ENCODE measurements at regions not wholly inside any gene's neighbourhood (a gene's known extent, or its start where the extent isn't known, plus 50 kb on each side); places are given as distances from the start of the nearest gene placed in this dataset.
"Not testable (repeated sequence)": the region's sequence is repeated elsewhere in the genome, so short reads cannot be mapped to it uniquely, and the experiment has no call there.

DNA sequence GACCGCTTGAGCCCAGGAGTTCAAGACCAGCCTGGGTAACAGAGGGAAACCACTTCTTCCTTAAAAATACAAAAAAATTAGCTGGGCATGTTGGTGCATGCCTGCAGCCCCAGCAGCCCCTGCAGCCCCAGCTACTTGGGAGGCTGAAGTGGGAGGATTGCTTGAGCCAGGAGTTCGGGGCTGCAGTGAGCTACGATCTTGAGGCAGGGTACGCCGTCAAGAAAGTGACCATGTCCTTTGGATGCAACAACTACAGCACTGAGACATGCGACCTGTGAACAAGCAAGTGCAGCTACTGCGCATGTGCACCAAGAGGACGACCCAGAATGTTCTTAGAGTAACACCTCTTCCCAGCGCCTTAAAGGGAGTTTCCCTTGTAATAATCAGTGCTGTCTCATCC is 66.6 kb upstream of the ZNF479 start:
- no peak for DNase-seq (ENCODE audit: low spot score)

DNA sequence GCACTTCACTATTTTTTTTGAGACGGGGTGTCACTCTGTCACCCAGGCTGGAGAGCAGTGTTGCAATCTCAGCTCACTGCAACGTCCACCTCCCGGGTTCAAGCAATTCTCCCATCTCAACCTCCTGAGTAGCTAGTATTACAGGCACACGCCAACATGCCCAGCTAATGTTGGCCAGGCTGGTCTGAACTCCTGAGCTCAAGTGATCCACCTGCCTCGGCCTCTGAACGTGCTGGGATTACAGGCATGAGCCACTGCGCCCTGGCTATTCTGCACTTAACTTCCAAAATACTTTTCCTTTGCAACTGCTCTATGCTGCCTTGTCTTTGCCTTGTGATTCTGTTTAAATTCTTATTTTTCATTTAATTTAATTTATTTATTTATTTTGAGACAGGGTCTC is 67.0 kb upstream of the ZNF479 start:
- no peak for DNase-seq (ENCODE audit: low spot score)

DNA sequence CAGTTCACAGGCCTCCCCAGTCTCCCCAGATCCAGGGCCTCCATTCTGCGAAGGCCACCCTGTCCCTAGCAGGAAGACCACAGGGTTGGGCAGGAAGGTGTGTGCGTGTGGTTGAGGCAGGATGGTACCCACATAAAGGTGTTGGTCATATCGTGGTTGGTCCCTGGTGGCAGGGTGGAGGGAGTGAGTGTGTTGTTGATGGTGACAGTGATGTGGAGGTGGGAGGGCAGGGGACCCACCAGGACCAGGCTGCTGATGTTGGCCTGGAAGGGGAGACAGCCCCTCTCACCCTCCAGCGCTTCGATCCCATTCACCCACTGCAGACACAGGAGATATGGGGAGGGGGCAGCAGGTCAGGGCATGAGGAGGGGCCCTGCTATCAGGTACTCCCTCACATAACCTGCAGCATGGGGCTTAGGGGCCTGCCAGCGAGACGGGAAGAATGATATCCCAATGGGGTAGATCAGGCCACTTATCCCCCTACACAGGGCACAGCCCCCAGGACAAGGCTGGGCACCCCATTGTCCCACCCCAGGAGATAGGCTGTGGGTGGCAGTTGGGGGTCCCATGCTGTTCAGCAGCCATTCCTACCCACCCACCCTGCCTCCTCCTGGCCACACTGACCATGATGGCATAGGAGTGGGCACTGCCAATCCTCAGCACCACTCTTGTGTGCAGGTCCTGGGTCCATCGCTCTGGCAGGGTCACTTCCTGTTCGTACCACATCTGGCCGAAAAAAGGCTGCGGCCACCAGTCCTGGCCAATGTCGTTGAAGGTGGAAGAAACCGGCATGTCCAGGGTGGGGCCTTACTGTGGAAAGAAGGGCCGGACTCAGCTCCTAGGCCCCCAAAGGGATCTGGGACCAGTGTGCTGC is 69.0 kb upstream of the ZNF479 start:
- no peak for DNase-seq (ENCODE audit: low spot score)

DNA sequence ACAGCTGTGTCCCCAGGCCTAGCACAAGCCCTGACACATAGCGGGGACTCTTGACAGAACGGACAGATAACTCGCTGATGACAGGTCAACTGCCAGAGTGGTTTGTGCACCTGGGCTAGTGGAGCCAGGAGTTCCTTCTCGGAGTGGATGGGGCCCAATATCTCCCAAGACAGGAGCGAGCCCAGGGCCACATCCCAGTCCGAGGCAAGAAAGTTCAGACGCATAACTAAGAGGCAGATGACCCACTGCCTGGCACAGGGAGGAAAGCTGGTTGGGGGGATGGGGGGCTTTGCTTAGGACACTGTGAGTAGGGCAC is 69.6 kb upstream of the ZNF479 start:
- DNase-seq (ENCODE audit: low spot score), result no peak

DNA sequence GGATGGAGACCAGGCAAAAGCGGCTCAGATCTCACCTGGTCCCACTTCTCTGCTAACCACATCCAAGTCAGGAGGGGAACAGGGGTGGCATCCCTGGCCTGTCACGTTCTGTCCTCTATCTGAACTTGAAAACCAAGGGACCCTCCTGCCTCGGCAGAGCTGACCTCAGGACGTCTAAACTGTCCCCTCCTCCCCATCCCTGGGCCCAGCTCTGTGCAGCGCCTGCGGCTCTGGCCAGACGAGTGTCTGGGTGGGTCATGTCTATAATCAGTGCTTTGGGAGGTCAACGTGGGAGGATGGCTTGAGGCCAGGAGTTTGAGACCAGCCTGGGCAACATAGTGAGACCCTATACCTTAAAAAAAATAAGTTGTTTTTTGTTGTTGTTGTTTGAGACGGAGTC is 70.0 kb upstream of the ZNF479 start:
- DNase-seq (ENCODE audit: low spot score), result no peak

DNA sequence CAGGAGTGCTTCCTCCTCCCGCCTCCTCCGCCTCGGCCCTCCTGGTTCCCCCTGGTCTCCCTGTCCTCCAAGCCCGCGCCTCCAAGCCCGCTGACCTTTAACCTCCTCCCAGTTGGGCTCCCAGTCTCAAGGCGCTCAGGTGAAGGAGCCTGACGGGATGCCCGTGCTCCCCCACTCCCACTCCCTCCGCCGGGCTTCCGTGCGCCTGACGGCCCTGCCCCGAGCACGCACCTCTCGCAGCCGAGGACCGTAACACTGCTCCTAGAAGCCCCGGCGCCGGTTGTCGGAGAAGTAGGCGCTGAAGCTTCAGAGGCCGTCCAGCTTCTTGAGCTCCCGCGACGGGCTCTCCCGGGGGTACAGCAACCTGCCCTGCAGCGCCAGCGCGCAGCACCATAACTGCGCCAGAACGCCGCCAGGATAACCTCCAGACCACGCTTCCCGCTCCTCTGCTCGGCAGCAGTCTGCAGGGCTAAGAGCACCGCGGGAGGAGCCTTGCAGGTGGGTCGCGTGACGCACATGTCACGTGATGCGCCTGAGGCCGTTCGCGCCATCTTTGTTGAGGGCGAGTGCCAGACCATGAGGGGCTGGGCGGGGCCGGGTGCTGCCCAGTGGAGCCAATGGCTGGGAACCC is 71.0 kb upstream of the ZNF479 start:
- no peak for DNase-seq (ENCODE audit: low spot score)

DNA sequence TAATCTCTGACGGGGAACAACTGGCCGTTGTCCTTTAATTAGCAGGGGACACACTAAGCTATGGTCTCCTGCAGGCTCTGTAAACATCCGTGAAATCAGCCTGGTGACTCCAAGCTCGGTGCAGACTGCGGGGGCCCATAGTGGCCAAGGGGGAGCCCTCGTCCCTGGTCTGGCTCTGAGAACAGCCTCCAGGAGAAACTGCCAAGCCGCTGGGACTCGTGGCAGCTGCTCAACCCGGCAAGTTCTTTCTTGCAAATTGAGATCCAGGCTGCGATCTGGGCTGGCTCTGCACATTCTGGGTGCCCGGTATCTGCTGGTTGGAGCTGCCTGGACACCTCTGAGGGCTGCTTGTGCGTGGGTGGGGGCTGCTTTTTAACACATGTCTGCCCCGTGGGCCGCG is 71.6 kb upstream of the ZNF479 start:
- not testable (repeated sequence) for DNase-seq (ENCODE audit: low spot score)

DNA sequence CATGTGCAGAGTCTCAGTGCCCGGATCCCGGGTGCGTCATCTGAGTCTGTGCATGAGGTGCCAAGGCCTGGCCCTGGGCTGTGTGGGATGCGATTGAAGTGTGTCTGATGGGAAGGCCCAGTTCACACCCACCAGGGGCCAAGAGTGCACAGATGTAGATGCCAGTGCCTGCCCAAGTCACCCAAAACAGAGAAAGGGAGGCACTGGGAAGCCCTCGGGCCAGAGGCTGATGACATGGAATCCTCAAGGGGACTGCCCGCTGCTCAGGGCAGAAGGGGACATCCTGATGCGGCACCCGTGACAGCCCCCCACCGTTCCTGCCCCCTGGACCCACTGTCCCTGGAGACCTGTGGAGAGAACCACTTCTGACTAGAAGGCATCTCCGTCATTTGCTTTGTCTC is 72.2 kb upstream of the ZNF479 start:
- DNase-seq (ENCODE audit: low spot score), result no peak

DNA sequence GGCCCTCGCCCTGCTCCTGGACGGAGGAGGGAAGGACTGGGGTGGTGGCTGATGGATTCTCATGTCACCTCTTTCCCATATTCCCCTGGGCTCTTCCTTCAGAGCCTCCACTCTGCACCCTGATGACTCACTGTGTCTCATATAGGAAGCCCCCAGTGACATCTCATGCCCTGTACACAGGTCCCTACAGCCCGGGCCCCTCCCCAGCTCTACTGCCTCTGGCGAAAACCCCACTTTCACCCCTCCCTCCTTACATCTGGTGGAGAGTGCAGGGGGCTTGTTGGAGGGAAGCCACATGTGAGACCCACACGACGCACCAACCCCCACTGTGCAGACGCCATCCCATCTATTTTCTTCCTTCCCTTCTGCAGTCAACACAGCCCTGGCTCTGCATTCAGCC is 72.8 kb upstream of the ZNF479 start:
- DNase-seq (ENCODE audit: low spot score), result no peak

DNA sequence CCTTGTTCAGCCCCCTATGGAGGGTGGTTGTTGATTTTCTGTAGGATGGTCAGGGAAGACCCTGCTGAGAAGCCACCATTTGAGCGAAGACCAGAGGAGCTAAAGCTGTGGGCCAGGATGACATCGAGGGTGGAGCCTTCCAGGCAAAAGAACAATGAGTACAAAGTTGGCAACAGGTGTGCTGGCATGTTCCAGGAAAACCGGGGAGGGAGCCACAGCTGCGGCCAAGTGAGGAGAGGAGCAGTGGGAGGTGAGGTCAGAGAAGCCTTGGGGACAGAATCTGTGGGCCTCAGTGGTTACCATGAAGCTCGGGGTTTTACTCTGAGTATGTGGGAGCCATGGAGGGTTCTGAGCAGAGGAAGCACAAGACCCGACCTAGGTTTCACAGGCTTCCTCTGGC is 75.6 kb upstream of the ZNF479 start:
- no peak for DNase-seq (ENCODE audit: low spot score)

DNA sequence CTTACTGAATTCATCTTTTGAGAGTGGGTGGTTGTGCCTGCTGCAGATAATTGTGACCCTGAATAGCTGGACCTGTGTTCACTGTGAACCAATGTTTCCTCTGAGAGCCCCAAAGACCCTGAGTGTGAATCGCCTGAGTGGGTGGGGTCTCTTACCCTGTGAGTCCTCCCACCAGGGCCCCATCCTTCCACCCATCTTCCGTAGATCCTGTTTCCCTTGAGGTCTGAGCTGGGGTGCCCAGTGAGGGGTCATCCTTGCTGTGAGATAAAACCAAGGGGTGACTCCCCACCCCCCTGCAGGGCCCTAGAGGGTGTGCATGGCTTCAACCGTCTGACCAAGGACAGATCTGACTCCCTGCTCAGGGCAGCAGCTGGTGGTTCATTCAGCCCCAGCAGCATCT is 78.0 kb upstream of the ZNF479 start:
- no peak for DNase-seq (ENCODE audit: low spot score)

DNA sequence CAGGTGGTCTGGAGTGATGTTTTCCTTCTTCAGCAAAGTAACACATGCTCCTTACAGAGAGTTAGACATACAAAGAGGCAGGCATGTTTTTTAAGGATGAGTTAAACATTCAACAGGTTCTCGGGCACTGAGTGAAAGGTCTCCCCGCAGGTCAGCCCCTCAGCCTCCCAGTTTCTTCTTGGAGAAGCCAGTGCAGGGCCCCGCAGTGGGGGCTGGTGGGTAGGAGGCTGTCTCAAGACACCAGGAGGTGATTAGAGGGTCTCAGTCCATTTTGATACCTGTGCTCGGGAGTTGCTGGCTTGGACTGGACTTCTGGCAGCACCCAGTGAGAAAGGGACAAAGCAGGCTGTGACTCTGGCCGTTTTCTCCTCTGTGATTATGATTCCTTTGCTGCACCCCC is 78.6 kb upstream of the ZNF479 start:
- DNase-seq (ENCODE audit: low spot score), result no peak

DNA sequence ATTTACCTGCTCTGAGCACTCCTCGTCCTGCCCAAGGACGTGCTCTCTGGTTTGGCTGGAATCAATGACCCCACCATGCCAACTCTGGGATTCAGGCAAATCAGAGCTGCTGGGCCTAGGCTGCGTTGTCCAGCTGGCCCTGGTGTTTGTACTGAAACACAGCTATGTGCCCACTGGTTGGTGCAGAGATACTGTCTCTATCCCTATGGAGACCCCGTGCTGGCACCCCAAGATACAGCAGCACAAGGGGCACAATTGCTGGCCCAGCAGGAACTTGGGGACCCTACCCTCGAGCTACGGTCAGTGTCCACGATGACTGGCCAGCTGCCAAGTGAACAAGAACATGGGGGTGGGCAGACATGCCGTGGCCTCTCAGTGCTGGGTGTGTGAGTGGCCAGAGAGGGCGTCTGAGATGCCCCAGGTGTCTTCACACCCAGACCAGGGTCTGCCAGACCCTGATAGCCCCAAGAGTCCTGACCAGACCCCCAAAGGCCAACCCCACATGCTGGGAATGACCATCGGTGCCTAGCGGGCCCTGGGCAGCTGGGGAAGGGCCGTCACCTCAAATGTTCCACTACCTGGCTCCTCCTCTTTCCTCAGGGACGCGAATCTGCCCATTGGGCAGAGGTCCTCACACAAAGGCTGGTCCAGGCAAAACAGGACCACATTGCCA is 79.3 kb upstream of the ZNF479 start:
- no peak for DNase-seq (ENCODE audit: low spot score)

DNA sequence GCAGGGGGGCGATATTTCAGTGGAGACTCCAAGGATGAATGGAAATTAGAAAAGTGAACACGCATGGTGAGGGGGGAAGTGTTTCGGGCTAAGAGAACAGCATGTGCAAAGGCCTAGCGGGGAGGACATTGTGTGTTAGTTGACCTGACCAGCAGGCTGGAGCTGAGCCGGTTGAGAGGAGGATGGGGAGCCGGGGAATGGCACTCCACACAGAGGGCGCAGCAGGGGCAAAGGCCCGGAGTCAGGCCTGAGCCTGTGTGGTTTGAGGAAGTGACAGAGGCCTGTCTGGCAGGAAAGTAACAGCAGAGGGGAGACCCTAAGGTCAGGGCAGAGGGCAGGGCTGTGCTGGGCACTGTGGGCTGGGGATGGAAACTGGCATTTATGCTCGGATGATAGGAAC is 83.2 kb upstream of the ZNF479 start:
- DNase-seq (ENCODE audit: low spot score), result no peak

DNA sequence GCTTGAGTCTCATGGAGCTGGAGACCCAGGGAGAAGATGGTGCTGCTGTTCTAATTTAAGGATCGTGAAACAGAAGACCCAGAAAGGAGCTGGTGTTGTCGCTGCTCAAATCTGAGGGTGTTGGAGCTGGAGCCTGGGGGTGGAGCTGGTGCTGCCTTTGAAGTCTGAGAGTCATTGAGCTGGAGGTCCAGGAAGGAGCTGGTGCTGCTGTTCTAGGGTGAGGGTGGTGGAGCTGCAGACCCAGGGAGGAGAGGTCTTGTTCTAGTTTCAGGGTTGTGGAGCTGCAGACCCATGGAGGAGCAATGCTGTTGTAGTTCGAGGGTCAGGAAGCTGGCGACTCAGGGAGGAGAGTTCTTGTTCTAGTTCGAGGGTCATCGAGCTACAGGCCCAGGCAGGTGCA is 84.1 kb upstream of the ZNF479 start:
- DNase-seq (ENCODE audit: low spot score), result no peak

DNA sequence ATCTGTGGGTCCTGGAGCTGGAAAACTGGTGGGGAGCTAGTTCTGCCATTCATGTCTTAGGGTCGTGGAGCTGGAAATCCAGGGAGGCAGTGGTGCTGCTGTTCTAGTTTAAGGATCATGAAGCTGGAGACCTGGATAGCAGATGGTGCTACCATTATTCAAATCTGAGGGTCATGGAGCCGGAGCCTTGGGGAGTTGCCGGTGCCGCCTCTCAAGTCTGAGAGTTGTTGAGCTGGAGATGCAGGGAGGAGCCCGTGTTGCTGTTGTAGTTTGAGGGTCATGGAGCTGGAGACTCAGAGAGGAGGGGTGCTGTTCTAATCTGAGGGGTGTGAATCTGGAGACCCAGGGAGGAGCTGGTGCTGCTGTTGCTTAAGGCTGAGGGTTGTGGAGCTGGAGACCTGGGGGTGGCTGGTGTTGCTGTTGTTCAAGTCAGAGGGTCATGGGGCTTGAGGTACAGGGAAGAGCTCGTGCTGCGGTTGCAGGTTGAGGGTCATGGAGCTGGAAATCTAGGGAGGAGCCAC is 86.0 kb upstream of the ZNF479 start:
- DNase-seq (ENCODE audit: low spot score), result no peak

DNA sequence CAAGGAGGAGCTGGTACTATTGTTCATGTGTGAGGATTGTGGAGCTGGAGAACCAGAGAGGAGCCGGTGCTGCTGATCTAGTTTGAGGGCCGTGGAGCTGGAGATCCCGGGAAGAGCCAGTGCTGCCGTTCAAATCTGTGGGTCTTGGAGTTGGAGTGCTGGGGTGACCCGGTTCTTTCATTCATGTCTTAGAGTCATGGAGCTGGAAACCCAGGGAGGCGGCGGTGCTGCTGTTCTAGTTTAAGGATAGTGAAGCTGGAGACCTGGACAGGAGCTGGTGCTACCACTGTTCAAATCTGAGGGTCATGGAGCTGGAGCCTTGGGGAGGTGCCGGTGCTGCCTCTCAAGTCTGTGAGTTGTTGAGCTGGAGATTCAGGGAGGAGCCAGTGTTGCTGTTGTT is 88.5 kb upstream of the ZNF479 start:
- DNase-seq (ENCODE audit: low spot score), result no peak

DNA sequence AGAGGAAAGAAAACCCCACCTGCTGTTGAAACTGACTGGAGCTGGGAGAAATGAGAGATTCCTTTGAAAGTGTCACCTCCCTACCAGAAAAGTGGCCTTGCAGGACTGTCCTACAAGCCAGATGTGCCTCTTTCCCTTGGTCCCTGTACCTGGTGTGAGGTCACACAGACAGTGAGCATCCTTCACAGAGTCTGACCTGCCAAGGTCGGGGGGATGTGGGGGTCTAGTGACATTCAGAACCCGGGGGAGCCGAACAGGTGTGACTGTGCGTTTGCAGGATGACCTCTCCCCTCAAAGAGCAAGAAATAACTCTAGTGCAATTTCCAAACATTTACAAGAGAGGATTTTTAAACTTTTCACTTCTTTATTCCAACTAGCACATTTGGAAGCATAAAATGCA is 93.4 kb upstream of the ZNF479 start:
- no peak for DNase-seq (ENCODE audit: low spot score)

DNA sequence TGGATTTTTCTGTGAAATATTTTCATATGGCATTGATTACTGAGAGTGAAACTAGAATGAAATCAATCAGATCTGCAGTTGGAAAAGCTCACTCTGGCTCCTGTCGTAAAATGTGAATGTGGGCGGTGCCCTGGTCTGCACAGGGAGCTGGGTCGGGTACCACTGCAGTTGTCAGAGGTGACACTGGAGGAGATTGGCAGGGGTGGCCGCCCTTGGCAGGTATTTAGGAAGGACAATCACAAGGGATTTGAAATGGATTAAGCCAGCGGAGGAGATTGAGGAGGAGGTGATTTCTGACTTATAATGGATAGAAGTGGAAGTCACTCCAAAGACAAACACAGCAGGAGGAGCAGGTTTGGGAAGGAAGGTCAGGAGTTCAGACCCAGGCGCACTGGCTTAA is 109.0 kb upstream of the ZNF479 start:
- DNase-seq (ENCODE audit: low spot score), result not testable (repeated sequence)

DNA sequence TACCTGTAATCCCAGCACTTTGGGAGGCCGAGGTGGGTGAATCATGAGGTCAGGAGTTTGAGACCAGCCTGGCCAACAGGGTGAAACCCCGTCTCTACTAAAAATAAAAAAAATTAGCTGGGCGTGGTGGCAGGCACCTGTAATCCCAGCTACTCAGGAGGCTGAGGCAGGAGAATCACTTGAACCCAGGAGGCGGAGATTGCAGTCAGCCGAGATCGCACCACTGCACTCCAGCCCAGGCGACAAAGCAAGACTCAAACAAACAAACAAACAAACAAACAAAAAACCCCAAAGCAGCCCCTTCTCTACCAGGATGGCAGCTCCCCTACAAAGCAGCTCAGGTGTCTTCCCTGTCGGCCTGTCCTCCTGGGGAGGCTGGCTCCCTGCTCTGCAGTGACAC is 111.3 kb upstream of the ZNF479 start:
- not testable (repeated sequence) for DNase-seq (ENCODE audit: low spot score)

DNA sequence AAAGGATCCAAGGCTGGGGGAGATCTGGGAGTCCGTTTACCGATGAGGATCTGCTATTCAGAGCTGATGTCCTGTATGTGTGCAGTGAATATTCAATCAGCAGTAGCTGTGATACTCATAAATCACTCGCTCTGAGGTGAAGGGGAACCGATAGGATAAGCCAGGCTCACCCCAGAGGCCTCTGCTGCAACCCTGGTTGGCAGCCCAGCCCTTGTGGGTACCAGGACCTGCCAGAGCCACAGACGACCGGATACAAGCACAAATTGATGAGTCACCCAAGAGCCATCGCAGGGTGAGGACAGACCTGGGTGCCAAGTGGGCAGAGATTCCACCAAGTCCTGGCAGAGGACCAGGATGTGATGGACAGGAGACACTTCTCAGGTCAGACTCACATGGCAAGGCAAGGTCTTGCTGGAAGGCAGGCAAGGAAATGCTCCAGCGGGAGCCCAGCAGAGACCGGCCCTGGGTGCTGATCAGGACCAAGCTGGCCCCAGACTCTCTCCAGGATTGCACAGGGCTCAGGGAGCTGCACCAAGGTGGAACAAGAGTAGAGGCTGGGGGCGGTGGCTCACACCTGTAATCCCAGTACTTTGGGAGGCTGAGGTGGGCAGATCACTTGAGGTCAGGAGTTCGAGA is 112.2 kb upstream of the ZNF479 start:
- not testable (repeated sequence) for DNase-seq (ENCODE audit: low spot score)

DNA sequence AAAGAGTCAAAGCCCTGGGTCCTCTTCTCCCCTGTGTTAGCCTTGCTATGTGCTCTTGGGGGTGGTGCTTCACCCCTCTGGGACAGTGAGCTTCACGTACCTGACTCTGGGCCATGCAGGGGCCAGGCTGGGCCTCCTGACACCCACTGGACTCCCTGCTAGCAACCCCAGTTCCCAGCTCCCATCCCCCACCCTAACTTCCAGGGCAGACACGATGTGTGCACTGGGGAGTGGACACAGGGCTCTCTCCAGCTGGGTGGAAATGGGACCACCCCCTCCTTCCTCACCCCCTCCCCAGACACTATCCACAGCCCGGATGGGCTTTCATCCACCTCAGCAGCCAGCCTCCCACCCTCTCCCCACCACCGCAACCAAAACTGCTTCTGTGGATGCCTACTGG is 113.0 kb upstream of the ZNF479 start:
- no peak for DNase-seq (ENCODE audit: low spot score)

DNA sequence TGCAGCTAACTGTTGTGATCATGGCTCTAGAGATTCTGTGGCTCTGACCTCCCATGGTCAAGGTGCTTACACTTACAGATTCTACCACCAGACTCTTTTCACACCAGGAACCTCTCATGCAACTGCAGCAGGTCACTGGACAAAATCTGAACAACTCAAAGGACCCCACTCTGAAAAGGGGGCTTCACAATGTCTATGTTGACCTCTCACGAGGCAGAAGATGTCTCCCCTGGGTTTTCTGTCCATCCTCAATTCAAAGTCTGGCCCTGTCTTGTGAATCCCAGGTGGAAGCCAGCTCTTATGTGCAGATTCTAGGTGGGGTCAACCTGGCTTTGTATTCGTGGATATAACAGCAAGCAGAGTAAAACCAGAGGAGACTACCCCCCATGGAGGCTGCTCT is 118.6 kb upstream of the ZNF479 start:
- no peak for DNase-seq (ENCODE audit: low spot score)

Data from RKO (cell line).